OCI-LY1 (cell line): ENCODE measurements at regions not wholly inside any gene's neighbourhood (a gene's known extent, or its start where the extent isn't known, plus 50 kb on each side); places are given as distances from the start of the nearest gene placed in this dataset.

ENCODE experiments used
- H2AFZ ChIP-seq: fragments of 200-600 bp; sonication (generic), shearing (Covaris generic); 2 replicates; pipeline ENCODE4 v1.6.0; 2014; ENCODE audit warnings: antibody characterized with exemption, mild to moderate bottlenecking, low read length
- H3F3A ChIP-seq: fragments of 200-600 bp; sonication (generic), shearing (Covaris generic); 2 replicates; pipeline ENCODE4 v1.6.0; 2014; ENCODE audit warnings: mild to moderate bottlenecking, antibody characterized with exemption, low read length, moderate library complexity; ENCODE audit not compliant: insufficient read depth
- H3K27ac ChIP-seq: fragments of 200-600 bp; sonication (generic); 2 replicates; pipeline ENCODE4 v1.5.1; 2014; ENCODE audit warnings: low read length, mixed run types, mild to moderate bottlenecking, low read depth; ENCODE audit not compliant: poor library complexity, severe bottlenecking
- H3K27me3 ChIP-seq: fragments of 200-600 bp; sonication (generic); 2 replicates; pipeline ENCODE4 v1.6.0; 2014; ENCODE audit warnings: antibody characterized with exemption, mild to moderate bottlenecking, low read length, moderate library complexity; ENCODE audit not compliant: insufficient read depth
- H3K36me3 ChIP-seq: fragments of 200-600 bp; sonication (generic); 2 replicates; pipeline ENCODE4 v1.6.1; 2014; ENCODE audit warnings: mild to moderate bottlenecking, antibody characterized with exemption, low read length, moderate library complexity, mixed read lengths; ENCODE audit not compliant: insufficient read depth
- H3K4me1 ChIP-seq: fragments of 200-600 bp; sonication (generic); 2 replicates; pipeline ENCODE4 v1.5.1; 2014; ENCODE audit warnings: mild to moderate bottlenecking, low read length, moderate library complexity; ENCODE audit not compliant: insufficient read depth, severe bottlenecking
- H3K4me2 ChIP-seq: fragments of 200-600 bp; sonication (generic), shearing (Covaris generic); 2 replicates; pipeline ENCODE4 v1.6.1; 2014; ENCODE audit warnings: low read length
- H3K4me3 ChIP-seq: fragments of 200-600 bp; sonication (generic); 2 replicates; pipeline ENCODE4 v1.5.1; 2014; ENCODE audit warnings: low read length, low read depth, mild to moderate bottlenecking, mixed read lengths; ENCODE audit not compliant: poor library complexity, severe bottlenecking
- H3K79me2 ChIP-seq: fragments of 200-600 bp; shearing (Covaris generic); 2 replicates; pipeline ENCODE4 v1.6.1; 2016; ENCODE audit warnings: mixed run types, low read length, mixed read lengths; ENCODE audit not compliant: insufficient read depth
- H3K9ac ChIP-seq: fragments of 200-600 bp; sonication (generic), shearing (Covaris generic); 2 replicates; pipeline ENCODE4 v1.6.1; 2014; ENCODE audit warnings: mild to moderate bottlenecking, low read length, mixed read lengths
- H3K9me2 ChIP-seq: fragments of 200-600 bp; sonication (generic), shearing (Covaris generic); 2 replicates; pipeline ENCODE4 v1.6.1; 2014; ENCODE audit warnings: low read depth, mild to moderate bottlenecking, low read length, mixed read lengths
- H3K9me3 ChIP-seq: fragments of 200-600 bp; shearing (Covaris generic); 2 replicates; pipeline ENCODE4 v1.6.1; 2014; ENCODE audit warnings: low read length, mixed read lengths
- H4K20me1 ChIP-seq: fragments of 200-600 bp; sonication (generic), shearing (Covaris generic); 2 replicates; pipeline ENCODE4 v1.6.0; 2016; ENCODE audit warnings: mild to moderate bottlenecking, low read length; ENCODE audit not compliant: insufficient read depth
- EZH2 ChIP-seq: fragments of 200-600 bp; sonication (generic), shearing (Covaris generic); IDR thresholded peaks from 2 replicates; pipeline ENCODE4 v1.8.0; 2017; ENCODE audit warnings: borderline replicate concordance, mixed run types, mild to moderate bottlenecking, antibody characterized with exemption, low read length, moderate library complexity, mixed read lengths
- TF ChIP-seq, protein P1 (sequence below): fragments of 200-600 bp; sonication (generic), shearing (Covaris generic); IDR thresholded peaks from 2 replicates; pipeline ENCODE4 v1.5.1; 2017; ENCODE audit warnings: mild to moderate bottlenecking, antibody characterized with exemption, low read length, moderate library complexity, mixed read lengths

GRCh38 chr5:3373391-3373790 is 222.2 kb upstream of the IRX1 start:
- no peak overlapping the region for H3K4me2 ChIP-seq
- no peaks in the 10 kb centered on the region for H3K27me3 ChIP-seq
- H3K4me3 ChIP-seq = no peak overlapping the region
- H3K4me1 ChIP-seq = no peaks in the 10 kb centered on the region
- no peak overlapping the region for H3K9ac ChIP-seq
- H2AFZ ChIP-seq = no peak overlapping the region
- no peaks in the 10 kb centered on the region for H3F3A ChIP-seq
- no peaks in the 10 kb centered on the region for H4K20me1 ChIP-seq
- no peak for TF ChIP-seq EZH2
- TF ChIP-seq, protein P1, sequence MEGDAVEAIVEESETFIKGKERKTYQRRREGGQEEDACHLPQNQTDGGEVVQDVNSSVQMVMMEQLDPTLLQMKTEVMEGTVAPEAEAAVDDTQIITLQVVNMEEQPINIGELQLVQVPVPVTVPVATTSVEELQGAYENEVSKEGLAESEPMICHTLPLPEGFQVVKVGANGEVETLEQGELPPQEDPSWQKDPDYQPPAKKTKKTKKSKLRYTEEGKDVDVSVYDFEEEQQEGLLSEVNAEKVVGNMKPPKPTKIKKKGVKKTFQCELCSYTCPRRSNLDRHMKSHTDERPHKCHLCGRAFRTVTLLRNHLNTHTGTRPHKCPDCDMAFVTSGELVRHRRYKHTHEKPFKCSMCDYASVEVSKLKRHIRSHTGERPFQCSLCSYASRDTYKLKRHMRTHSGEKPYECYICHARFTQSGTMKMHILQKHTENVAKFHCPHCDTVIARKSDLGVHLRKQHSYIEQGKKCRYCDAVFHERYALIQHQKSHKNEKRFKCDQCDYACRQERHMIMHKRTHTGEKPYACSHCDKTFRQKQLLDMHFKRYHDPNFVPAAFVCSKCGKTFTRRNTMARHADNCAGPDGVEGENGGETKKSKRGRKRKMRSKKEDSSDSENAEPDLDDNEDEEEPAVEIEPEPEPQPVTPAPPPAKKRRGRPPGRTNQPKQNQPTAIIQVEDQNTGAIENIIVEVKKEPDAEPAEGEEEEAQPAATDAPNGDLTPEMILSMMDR = no peak
- no peaks in the 10 kb centered on the region for H3K79me2 ChIP-seq
- no peak overlapping the region for H3K27ac ChIP-seq
- peaks cover 2% of the 10 kb centered on the region; the same call in 1 of the 2 replicates for H3K9me3 ChIP-seq
- H3K36me3 ChIP-seq = no peaks in the 10 kb centered on the region
- no peaks in the 10 kb centered on the region for H3K9me2 ChIP-seq

DNA sequence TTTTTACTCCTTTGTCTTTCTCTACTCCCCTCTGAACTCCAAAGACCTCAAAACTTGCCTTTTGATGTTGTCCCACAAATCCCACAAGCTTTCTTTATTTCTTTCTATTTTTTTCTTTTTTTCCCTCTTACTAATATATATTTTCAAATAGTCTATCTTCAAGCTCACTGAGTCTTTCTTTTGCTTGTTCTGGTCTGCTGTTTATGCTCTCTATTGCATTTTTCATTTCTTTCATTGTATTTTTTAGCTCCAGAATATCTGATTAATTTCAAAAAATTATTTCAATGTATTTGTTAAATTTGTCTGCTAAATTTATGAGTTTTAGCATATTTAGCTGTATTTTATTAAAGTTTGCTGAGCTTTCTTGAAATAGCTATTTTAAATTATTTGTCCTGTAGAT is 223.3 kb upstream of the IRX1 start:
- H3K9me3 ChIP-seq = peaks cover 2% of the 10 kb centered on the region; the same call in 1 of the 2 replicates
- H2AFZ ChIP-seq = no peak overlapping the region
- no peak overlapping the region for H3K27ac ChIP-seq
- no peaks in the 10 kb centered on the region for H3K79me2 ChIP-seq
- no peak overlapping the region for H3K4me3 ChIP-seq
- no peaks in the 10 kb centered on the region for H3K36me3 ChIP-seq
- H3K9me2 ChIP-seq = no peaks in the 10 kb centered on the region
- H3F3A ChIP-seq = no peaks in the 10 kb centered on the region
- no peak overlapping the region for H3K4me2 ChIP-seq
- H4K20me1 ChIP-seq = no peaks in the 10 kb centered on the region
- no peaks in the 10 kb centered on the region for H3K27me3 ChIP-seq
- no peaks in the 10 kb centered on the region for H3K4me1 ChIP-seq
- no peak overlapping the region for H3K9ac ChIP-seq
- TF ChIP-seq, protein P1 = no peak
- no peak for TF ChIP-seq EZH2

GRCh38 chr5:3365501-3366215 is 230.0 kb upstream of the IRX1 start:
- no peaks in the 10 kb centered on the region for H3K9me2 ChIP-seq
- H2AFZ ChIP-seq = no peak overlapping the region
- no peaks in the 10 kb centered on the region for H3F3A ChIP-seq
- H3K9ac ChIP-seq = no peak overlapping the region
- no peaks in the 10 kb centered on the region for H3K9me3 ChIP-seq
- no peak overlapping the region for H3K4me3 ChIP-seq
- H3K79me2 ChIP-seq = no peaks in the 10 kb centered on the region
- no peaks in the 10 kb centered on the region for H3K27me3 ChIP-seq
- H3K4me1 ChIP-seq = no peaks in the 10 kb centered on the region
- TF ChIP-seq, protein P1 = no peak
- TF ChIP-seq EZH2 = no peak
- H3K4me2 ChIP-seq = no peak overlapping the region
- H4K20me1 ChIP-seq = no peaks in the 10 kb centered on the region
- no peaks in the 10 kb centered on the region for H3K36me3 ChIP-seq
- no peak overlapping the region for H3K27ac ChIP-seq
